ENCODE measurements at regions not wholly inside any gene's neighbourhood (a gene's known extent, or its start where the extent isn't known, plus 50 kb on each side); places are given as distances from the start of the nearest gene placed in this dataset.

- Histone ChIP-seq H3K9ac (ENCODE audit: insufficient read depth, low read length) (no peak overlapping the region), H3K4me3 (replicated peaks in 1 of 4; ENCODE audit: control extremely low read depth in 1 of 4, insufficient read depth in 1 of 4, low read depth in 3 of 4, low read length in 4 of 4) (no peak overlapping the region), H3K79me2 (ENCODE audit: control insufficient read depth, insufficient read depth, low read length) (no peaks in the 10 kb centered on the region), H3K4me2 (ENCODE audit: extremely low read depth, insufficient read depth, low read length) (no peak overlapping the region), H3K4me1 (ENCODE audit: control insufficient read depth, extremely low read depth, insufficient read depth, low read length) (no peaks in the 10 kb centered on the region), H3K27ac (ENCODE audit: insufficient read depth, low read length) (no peak overlapping the region), H3K9me3 (ENCODE audit: control insufficient read depth, insufficient read depth, low read depth, low read length) (no peaks in the 10 kb centered on the region), H3K36me3 (ENCODE audit: control insufficient read depth, insufficient read depth, low read length) (no peaks in the 10 kb centered on the region), H4K20me1 (ENCODE audit: control insufficient read depth, extremely low read depth, insufficient read depth, low read length) (no peaks in the 10 kb centered on the region), H2AFZ (ENCODE audit: low read length) (no peak overlapping the region), H3K27me3 (ENCODE audit: control insufficient read depth, insufficient read depth, low read length) (no peaks in the 10 kb centered on the region)
- DNase-seq (ENCODE audit: low read depth in 2 of 2), result no peak
- TF ChIP-seq CTCF (conservative IDR thresholded peaks at IDR 0.05 in 1 of 2, IDR thresholded peaks at IDR 0.05 in 1 of 2; ENCODE audit: low read depth in 1 of 2, low read length in 2 of 2), result no peak
- no peak for TF ChIP-seq EZH2 (IDR thresholded peaks at IDR 0.05; ENCODE audit: low read length, missing control alignments)
Measured at GRCh38 chr1:56019922-56020321, 559.4 kb downstream of the PLPP3 start.

- no peak for DNase-seq (ENCODE audit: low read depth in 2 of 2)
- Histone ChIP-seq H3K36me3 (ENCODE audit: control insufficient read depth, insufficient read depth, low read length) (no peaks in the 10 kb centered on the region), H3K79me2 (ENCODE audit: control insufficient read depth, insufficient read depth, low read length) (no peaks in the 10 kb centered on the region), H3K27me3 (ENCODE audit: control insufficient read depth, insufficient read depth, low read length) (no peaks in the 10 kb centered on the region), H3K9ac (ENCODE audit: insufficient read depth, low read length) (no peak overlapping the region), H3K4me2 (ENCODE audit: extremely low read depth, insufficient read depth, low read length) (no peak overlapping the region), H3K9me3 (ENCODE audit: control insufficient read depth, insufficient read depth, low read depth, low read length) (no peaks in the 10 kb centered on the region), H3K4me3 (replicated peaks in 1 of 4; ENCODE audit: control extremely low read depth in 1 of 4, insufficient read depth in 1 of 4, low read depth in 3 of 4, low read length in 4 of 4) (no peak overlapping the region), H3K4me1 (ENCODE audit: control insufficient read depth, extremely low read depth, insufficient read depth, low read length) (no peaks in the 10 kb centered on the region), H2AFZ (ENCODE audit: low read length) (no peak overlapping the region), H4K20me1 (ENCODE audit: control insufficient read depth, extremely low read depth, insufficient read depth, low read length) (no peaks in the 10 kb centered on the region), H3K27ac (ENCODE audit: insufficient read depth, low read length) (no peak overlapping the region)
- TF ChIP-seq CTCF (conservative IDR thresholded peaks at IDR 0.05 in 1 of 2, IDR thresholded peaks at IDR 0.05 in 1 of 2; ENCODE audit: low read depth in 1 of 2, low read length in 2 of 2), result no peak
Measured at GRCh38 chr1:56019472-56019871, 559.9 kb downstream of the PLPP3 start.

GRCh38 chr1:56017336-56017735, 562.0 kb downstream of the PLPP3 start:
- no peak overlapping the region for H3K27ac ChIP-seq (ENCODE audit: insufficient read depth, low read length)

More at GRCh38 chr1:56017336-56017735, 562.0 kb downstream of the PLPP3 start:
- H3K27me3 ChIP-seq (ENCODE audit: control insufficient read depth, insufficient read depth, low read length), result no peaks in the 10 kb centered on the region
- TF ChIP-seq EZH2 (IDR thresholded peaks at IDR 0.05; ENCODE audit: low read length, missing control alignments) (no peak), CTCF (conservative IDR thresholded peaks at IDR 0.05 in 1 of 2, IDR thresholded peaks at IDR 0.05 in 1 of 2; ENCODE audit: low read depth in 1 of 2, low read length in 2 of 2) (no peak)
- H2AFZ ChIP-seq (ENCODE audit: low read length), result no peak overlapping the region
- no peak overlapping the region for H3K4me3 ChIP-seq (replicated peaks in 1 of 4; ENCODE audit: control extremely low read depth in 1 of 4, insufficient read depth in 1 of 4, low read depth in 3 of 4, low read length in 4 of 4)
- no peaks in the 10 kb centered on the region for H3K79me2 ChIP-seq (ENCODE audit: control insufficient read depth, insufficient read depth, low read length)
- H3K4me1 ChIP-seq (ENCODE audit: control insufficient read depth, extremely low read depth, insufficient read depth, low read length), result no peaks in the 10 kb centered on the region
- peak in 1 of 2 donors; percentile 39 for DNase-seq (ENCODE audit: low read depth in 2 of 2)
- no peaks in the 10 kb centered on the region for H3K9me3 ChIP-seq (ENCODE audit: control insufficient read depth, insufficient read depth, low read depth, low read length)
- H4K20me1 ChIP-seq (ENCODE audit: control insufficient read depth, extremely low read depth, insufficient read depth, low read length), result no peaks in the 10 kb centered on the region
- no peak overlapping the region for H3K9ac ChIP-seq (ENCODE audit: insufficient read depth, low read length)
- no peak overlapping the region for H3K4me2 ChIP-seq (ENCODE audit: extremely low read depth, insufficient read depth, low read length)
- no peaks in the 10 kb centered on the region for H3K36me3 ChIP-seq (ENCODE audit: control insufficient read depth, insufficient read depth, low read length)
